Left lung (tissue), 4 donors: ENCODE measurements at regions not wholly inside any gene's neighbourhood (a gene's known extent, or its start where the extent isn't known, plus 50 kb on each side); places are given as distances from the start of the nearest gene placed in this dataset.
"Not testable (repeated sequence)": the region's sequence is repeated elsewhere in the genome, so short reads cannot be mapped to it uniquely, and the experiment has no call there.

Source experiments
- ATAC-seq: fragments of 200-7000 bp; cut with Tn5 transposase; one replicate; pipeline ENCODE4 v1.9.1; 2020; ENCODE audit warnings: moderate library complexity
- DNase-seq, 4 donors: peaks; one replicate each; pipeline ENCODE4 v3.0.0-alpha.2; 2013 to 2020
- H3K27ac ChIP-seq, 2 donors: fragments of 200-600 bp; sonication (generic) in 1 of 2; one replicate each; pipeline versions ENCODE4 v1.5.0 to v1.8.0; 2020 to 2021
- H3K27me3 ChIP-seq, 2 donors: fragments of 200-600 bp; sonication (generic) in 1 of 2; one replicate each; pipeline versions ENCODE4 v1.5.0 to v1.8.0; 2020 to 2021
- H3K36me3 ChIP-seq, 2 donors: fragments of 200-600 bp; sonication (generic) in 1 of 2; one replicate each; pipeline versions ENCODE4 v1.5.0 to v1.8.0; 2020 to 2021
- H3K4me1 ChIP-seq, 2 donors: fragments of 200-600 bp; one replicate each; pipeline ENCODE4 v1.8.0; 2021
- H3K4me3 ChIP-seq, 2 donors: fragments of 200-600 bp; sonication (generic) in 1 of 2; one replicate each; pipeline versions ENCODE4 v1.5.0 to v1.8.0; 2020 to 2021; ENCODE audit warnings: mild to moderate bottlenecking in 1 of 2
- H3K9me3 ChIP-seq, 2 donors: fragments of 200-600 bp; sonication (generic) in 1 of 2; one replicate each; pipeline versions ENCODE4 v1.5.0 to v1.8.0; 2020 to 2021
- intact Hi-C, 2 donors: fragments of 100-400 bp; cut with DNase I; formaldehyde crosslinking; loops; one replicate each; pipeline versions ENCODE4 v1.11.2 to v1.14.2; 2022
- TF ChIP-seq, protein P1 (sequence below), 2 donors: fragments of 200-600 bp; sonication (generic) in 1 of 2; IDR thresholded peaks; one replicate each; pipeline versions ENCODE4 v1.5.0 to v1.8.0; 2021; ENCODE audit warnings: antibody characterized with exemption in 2 of 2
- donor health status: DM: no; HTN: yes; CAD: no.
- donor health status: DM: no; HTN: no; CAD: no.

GRCh38 chr5:92222449-92222848, 839.3 kb upstream of the ARRDC3 start:
- Histone ChIP-seq H3K9me3 (peaks cover 0 to 35% of the 10 kb centered on the region in 2 donors), H3K36me3 (no peaks in the 10 kb centered on the region), H3K4me1 (no peaks in the 10 kb centered on the region), H3K27ac (no peak overlapping the region), H3K27me3 (no peaks in the 10 kb centered on the region), H3K4me3 (no peak overlapping the region)
- no peak for ATAC-seq
- DNase-seq, result no peak
- TF ChIP-seq, protein P1, sequence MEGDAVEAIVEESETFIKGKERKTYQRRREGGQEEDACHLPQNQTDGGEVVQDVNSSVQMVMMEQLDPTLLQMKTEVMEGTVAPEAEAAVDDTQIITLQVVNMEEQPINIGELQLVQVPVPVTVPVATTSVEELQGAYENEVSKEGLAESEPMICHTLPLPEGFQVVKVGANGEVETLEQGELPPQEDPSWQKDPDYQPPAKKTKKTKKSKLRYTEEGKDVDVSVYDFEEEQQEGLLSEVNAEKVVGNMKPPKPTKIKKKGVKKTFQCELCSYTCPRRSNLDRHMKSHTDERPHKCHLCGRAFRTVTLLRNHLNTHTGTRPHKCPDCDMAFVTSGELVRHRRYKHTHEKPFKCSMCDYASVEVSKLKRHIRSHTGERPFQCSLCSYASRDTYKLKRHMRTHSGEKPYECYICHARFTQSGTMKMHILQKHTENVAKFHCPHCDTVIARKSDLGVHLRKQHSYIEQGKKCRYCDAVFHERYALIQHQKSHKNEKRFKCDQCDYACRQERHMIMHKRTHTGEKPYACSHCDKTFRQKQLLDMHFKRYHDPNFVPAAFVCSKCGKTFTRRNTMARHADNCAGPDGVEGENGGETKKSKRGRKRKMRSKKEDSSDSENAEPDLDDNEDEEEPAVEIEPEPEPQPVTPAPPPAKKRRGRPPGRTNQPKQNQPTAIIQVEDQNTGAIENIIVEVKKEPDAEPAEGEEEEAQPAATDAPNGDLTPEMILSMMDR (IDR thresholded peaks at IDR 0.05), result no peak
- intact Hi-C loops, result no loop called here

- H3K4me1 ChIP-seq, H3K27ac ChIP-seq, intact Hi-C loops, DNase-seq, H3K4me3 ChIP-seq, H3K36me3 ChIP-seq, H3K27me3 ChIP-seq, ATAC-seq: not testable (repeated sequence)
- peaks cover 0 to 31% of the 10 kb centered on the region in 2 donors for H3K9me3 ChIP-seq
Observed at GRCh38 chr5:92216852-92217251, 833.7 kb upstream of the ARRDC3 start.

GRCh38 chr5:92215116-92215515, 832.0 kb upstream of the ARRDC3 start:
- Histone ChIP-seq H3K36me3 (no peaks in the 10 kb centered on the region), H3K4me1 (no peaks in the 10 kb centered on the region), H3K4me3 (no peak overlapping the region), H3K27ac (no peak overlapping the region), H3K9me3 (peaks cover 0 to 31% of the 10 kb centered on the region in 2 donors), H3K27me3 (no peaks in the 10 kb centered on the region)
- intact Hi-C loops, result no loop called here
- no peak for ATAC-seq
- TF ChIP-seq, protein P1 (IDR thresholded peaks at IDR 0.05), result no peak
- DNase-seq, result no peak

GRCh38 chr5:92208265-92208664, 825.1 kb upstream of the ARRDC3 start:
- intact Hi-C loops, result no loop called here
- no peaks in the 10 kb centered on the region for H3K4me1 ChIP-seq
- ATAC-seq (no peak), DNase-seq (no peak)
- H3K9me3 ChIP-seq, result peaks cover 0 to 7% of the 10 kb centered on the region in 2 donors
- H3K4me3 ChIP-seq, result no peak overlapping the region
- no peak overlapping the region for H3K27ac ChIP-seq
- H3K27me3 ChIP-seq, result no peaks in the 10 kb centered on the region
- H3K36me3 ChIP-seq, result no peaks in the 10 kb centered on the region
- TF ChIP-seq, protein P1 (IDR thresholded peaks at IDR 0.05), result no peak

DNA sequence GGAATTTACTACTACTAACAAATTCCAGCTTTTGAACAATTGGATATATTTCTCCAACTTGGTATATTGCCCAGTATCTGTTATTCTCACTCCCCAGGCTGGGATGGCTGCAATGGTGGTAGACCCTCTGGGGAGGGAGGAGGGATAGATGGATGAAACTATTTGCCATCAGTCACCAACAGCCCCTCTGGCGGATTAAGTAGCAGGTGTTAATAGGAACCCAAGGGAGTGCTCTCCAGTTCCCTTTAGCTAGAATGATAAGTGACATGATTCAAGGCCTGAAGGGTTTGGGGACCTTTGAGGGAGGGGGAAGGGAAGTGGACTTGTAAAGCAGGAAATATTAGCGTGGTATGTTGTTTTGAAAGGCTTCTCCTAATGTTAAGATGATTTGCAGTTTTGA, 824.0 kb upstream of the ARRDC3 start:
- Histone ChIP-seq H3K4me3 (no peak overlapping the region), H3K27ac (no peak overlapping the region), H3K27me3 (no peaks in the 10 kb centered on the region), H3K36me3 (no peaks in the 10 kb centered on the region), H3K9me3 (peaks cover 0 to 7% of the 10 kb centered on the region in 2 donors), H3K4me1 (no peaks in the 10 kb centered on the region)
- no peak for DNase-seq
- ATAC-seq, result no peak
- TF ChIP-seq, protein P1 (IDR thresholded peaks at IDR 0.05), result no peak
- intact Hi-C loops, result no loop called here

GRCh38 chr5:92206681-92207080, 823.6 kb upstream of the ARRDC3 start:
- Histone ChIP-seq H3K4me3 (no peak overlapping the region), H3K4me1 (no peaks in the 10 kb centered on the region), H3K27ac (no peak overlapping the region), H3K9me3 (peaks cover 0 to 7% of the 10 kb centered on the region in 2 donors), H3K36me3 (no peaks in the 10 kb centered on the region), H3K27me3 (no peaks in the 10 kb centered on the region)
- DNase-seq (no peak), ATAC-seq (no peak)
- intact Hi-C loops, result no loop called here
- TF ChIP-seq, protein P1 (IDR thresholded peaks at IDR 0.05), result no peak

- intact Hi-C loops, H3K27ac ChIP-seq, H3K4me3 ChIP-seq, H3K27me3 ChIP-seq, ATAC-seq, H3K36me3 ChIP-seq, H3K4me1 ChIP-seq, H3K9me3 ChIP-seq: not testable (repeated sequence)
- peak in 1 of 4 donors; percentile 39 for DNase-seq
Observed at GRCh38 chr5:92199035-92199434, 815.9 kb upstream of the ARRDC3 start.
